A673 (cell line): ENCODE measurements at regions not wholly inside any gene's neighbourhood (a gene's known extent, or its start where the extent isn't known, plus 50 kb on each side); places are given as distances from the start of the nearest gene placed in this dataset.

ENCODE experiments used
- CTCF ChIP-seq: fragments of 300-800, 200-600 bp; sonication (generic); conservative IDR thresholded peaks from 2 replicates; pipeline ENCODE4 v1.5.1; 2017; ENCODE audit warnings: low read depth, mild to moderate bottlenecking, antibody characterized with exemption, low read length, moderate library complexity, mixed read lengths
- EZH2 ChIP-seq: fragments of 200-600 bp; sonication (generic); IDR thresholded peaks from 2 replicates; pipeline ENCODE4 v1.6.1; 2017; ENCODE audit warnings: borderline replicate concordance, low read depth, mild to moderate bottlenecking, mixed read lengths, antibody characterized with exemption, low read length; ENCODE audit not compliant: poor library complexity, severe bottlenecking

DNA sequence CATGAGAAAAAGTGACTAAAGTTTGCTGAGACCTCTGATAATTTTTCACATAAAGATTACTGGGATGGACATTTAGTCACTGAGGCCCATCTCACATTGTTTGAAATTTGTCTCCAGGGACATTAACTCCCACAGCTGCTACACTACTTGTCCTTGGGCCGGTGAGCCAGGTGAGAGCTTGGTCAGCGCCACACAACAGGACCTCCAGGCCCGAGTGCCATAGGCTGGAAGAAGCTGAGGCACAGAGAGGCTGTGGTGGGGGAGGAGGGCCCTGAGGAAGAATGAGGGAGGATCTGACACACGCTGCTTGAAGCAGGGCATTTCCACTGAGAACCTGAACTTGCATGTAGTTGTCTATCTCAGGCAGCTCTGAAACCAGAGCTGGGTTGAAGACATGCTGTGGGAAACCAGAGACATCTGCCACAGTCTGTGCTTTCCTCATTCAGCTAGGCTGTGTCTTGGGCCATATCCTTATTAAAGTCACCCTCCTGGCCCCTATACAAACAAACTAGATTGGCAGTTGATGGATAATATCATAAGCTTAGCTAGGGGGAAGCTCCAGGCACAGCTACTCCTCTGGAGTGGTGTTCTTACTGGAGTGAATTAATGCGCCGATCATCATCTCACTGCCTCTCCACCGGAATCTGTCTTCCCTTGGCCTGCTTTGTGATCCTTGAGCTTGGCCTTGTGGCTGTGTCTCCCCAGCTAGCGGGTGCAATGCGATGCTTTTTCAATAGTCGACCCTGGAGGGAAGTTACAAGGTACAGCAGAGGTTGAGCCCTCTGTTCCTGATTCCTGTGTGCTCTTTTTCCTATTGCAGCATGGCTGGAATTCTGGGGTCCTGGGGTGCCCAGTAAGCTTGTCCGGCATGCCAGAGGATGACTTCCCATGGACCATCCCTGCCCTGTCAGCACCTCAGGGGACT lies 225.3 kb upstream of the B3GAT1 start:
- TF ChIP-seq CTCF (no peak), EZH2 (no peak)
